ENCODE measurements at regions not wholly inside any gene's neighbourhood (a gene's known extent, or its start where the extent isn't known, plus 50 kb on each side); places are given as distances from the start of the nearest gene placed in this dataset.

GRCh38 chr1:68347415-68347814 lies 102.3 kb downstream of the RPE65 start:
- TF ChIP-seq, protein P1, sequence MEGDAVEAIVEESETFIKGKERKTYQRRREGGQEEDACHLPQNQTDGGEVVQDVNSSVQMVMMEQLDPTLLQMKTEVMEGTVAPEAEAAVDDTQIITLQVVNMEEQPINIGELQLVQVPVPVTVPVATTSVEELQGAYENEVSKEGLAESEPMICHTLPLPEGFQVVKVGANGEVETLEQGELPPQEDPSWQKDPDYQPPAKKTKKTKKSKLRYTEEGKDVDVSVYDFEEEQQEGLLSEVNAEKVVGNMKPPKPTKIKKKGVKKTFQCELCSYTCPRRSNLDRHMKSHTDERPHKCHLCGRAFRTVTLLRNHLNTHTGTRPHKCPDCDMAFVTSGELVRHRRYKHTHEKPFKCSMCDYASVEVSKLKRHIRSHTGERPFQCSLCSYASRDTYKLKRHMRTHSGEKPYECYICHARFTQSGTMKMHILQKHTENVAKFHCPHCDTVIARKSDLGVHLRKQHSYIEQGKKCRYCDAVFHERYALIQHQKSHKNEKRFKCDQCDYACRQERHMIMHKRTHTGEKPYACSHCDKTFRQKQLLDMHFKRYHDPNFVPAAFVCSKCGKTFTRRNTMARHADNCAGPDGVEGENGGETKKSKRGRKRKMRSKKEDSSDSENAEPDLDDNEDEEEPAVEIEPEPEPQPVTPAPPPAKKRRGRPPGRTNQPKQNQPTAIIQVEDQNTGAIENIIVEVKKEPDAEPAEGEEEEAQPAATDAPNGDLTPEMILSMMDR (IDR thresholded peaks at IDR 0.05): no peak
- H3K9me3 ChIP-seq: no peaks in the 10 kb centered on the region
- DNase-seq (ENCODE audit: low spot score) (no peak), ATAC-seq (ENCODE audit: insufficient number of reproducible peaks, low FRiP score, low read depth) (no peak)
- H3K36me3 ChIP-seq: no peaks in the 10 kb centered on the region
- peaks cover 3 to 6% of the 10 kb centered on the region in 2 donors for H3K4me1 ChIP-seq (ENCODE audit: control insufficient read depth in 1 of 2, low read depth in 2 of 2)
- no peak overlapping the region for H3K27ac ChIP-seq
- no peak overlapping the region for H3K4me3 ChIP-seq
- H3K27me3 ChIP-seq (replicated peaks; ENCODE audit: insufficient read depth): no peaks in the 10 kb centered on the region

DNA sequence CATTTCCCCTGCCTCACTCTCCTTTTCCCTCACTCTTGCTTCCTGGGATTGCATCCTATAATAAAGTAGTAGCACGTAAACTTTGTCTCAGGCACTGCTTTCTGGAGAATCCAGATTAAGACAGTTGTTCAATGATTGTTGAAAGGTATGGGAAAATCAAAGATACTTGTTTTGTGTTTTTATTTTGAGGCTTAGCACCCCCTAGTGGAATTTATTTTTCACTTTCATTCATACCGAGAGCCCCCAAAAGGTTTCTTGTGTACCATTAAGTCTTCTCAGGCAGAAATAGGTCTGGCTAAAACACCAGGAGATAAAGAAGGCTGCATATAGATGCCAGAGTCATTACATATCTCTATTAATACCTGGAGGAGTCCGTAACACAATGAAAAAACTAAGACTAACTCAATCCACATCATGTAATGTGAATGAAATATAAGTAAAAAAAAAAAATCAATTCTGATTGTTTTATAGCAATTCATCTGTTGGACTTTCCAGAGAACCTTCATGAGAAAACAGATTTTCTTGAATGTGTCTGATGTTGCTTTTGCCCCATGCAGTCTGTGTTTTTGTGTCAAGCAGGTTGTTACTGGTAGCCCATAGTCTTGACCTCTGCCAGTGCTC lies 103.5 kb downstream of the RPE65 start:
- H3K27ac ChIP-seq: no peak overlapping the region
- DNase-seq (ENCODE audit: low spot score): no peak
- H3K4me3 ChIP-seq: no peak overlapping the region
- no peaks in the 10 kb centered on the region for H3K36me3 ChIP-seq
- H3K4me1 ChIP-seq (ENCODE audit: control insufficient read depth in 1 of 2, low read depth in 2 of 2): peaks cover 3 to 7% of the 10 kb centered on the region in 2 donors
- no peak for ATAC-seq (ENCODE audit: insufficient number of reproducible peaks, low FRiP score, low read depth)
- TF ChIP-seq, protein P1 (IDR thresholded peaks at IDR 0.05): peak; percentile 33
- H3K27me3 ChIP-seq (replicated peaks; ENCODE audit: insufficient read depth): no peaks in the 10 kb centered on the region
- H3K9me3 ChIP-seq: no peaks in the 10 kb centered on the region

DNA sequence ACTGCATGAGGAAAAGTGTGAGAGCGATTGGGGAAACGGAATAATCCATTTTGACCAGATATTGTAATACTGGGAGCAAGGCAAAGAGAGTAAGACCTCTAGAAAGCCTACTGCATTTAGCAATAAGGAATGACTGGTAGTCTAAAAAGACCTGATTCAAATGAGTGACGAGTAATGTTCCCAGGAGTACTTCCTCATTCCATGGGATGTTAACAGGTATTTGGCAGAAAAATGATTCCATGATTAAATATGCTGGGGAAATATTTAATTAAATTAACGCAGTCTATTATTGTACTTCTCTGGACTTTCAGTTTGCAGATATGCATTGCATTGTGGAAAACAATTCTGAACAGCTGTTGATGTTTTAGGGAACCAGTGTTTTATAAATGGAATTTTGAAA lies 105.5 kb downstream of the RPE65 start:
- Histone ChIP-seq H3K27me3 (replicated peaks; ENCODE audit: insufficient read depth) (no peaks in the 10 kb centered on the region), H3K9me3 (no peaks in the 10 kb centered on the region), H3K4me3 (no peak overlapping the region), H3K36me3 (no peaks in the 10 kb centered on the region), H3K4me1 (ENCODE audit: control insufficient read depth in 1 of 2, low read depth in 2 of 2) (peaks cover 3 to 7% of the 10 kb centered on the region in 2 donors), H3K27ac (no peak overlapping the region)
- DNase-seq (ENCODE audit: low spot score): no peak
- no peak for ATAC-seq (ENCODE audit: insufficient number of reproducible peaks, low FRiP score, low read depth)
- TF ChIP-seq, protein P1 (IDR thresholded peaks at IDR 0.05): no peak

GRCh38 chr1:68340951-68341350 lies 108.6 kb upstream of the WLS start:
- H3K9me3 ChIP-seq: no peaks in the 10 kb centered on the region
- TF ChIP-seq, protein P1 (IDR thresholded peaks at IDR 0.05): no peak
- no peak for ATAC-seq (ENCODE audit: insufficient number of reproducible peaks, low FRiP score, low read depth)

GRCh38 chr1:68339505-68339904 lies 107.2 kb upstream of the WLS start:
- Histone ChIP-seq H3K4me3 (no peak overlapping the region), H3K9me3 (no peaks in the 10 kb centered on the region), H3K4me1 (ENCODE audit: control insufficient read depth in 1 of 2, low read depth in 2 of 2) (peaks cover 3 to 7% of the 10 kb centered on the region in 2 donors), H3K36me3 (no peaks in the 10 kb centered on the region), H3K27me3 (replicated peaks; ENCODE audit: insufficient read depth) (no peaks in the 10 kb centered on the region), H3K27ac (no peak overlapping the region)
- ATAC-seq (ENCODE audit: insufficient number of reproducible peaks, low FRiP score, low read depth): no peak
- no peak for DNase-seq (ENCODE audit: low spot score)
- TF ChIP-seq, protein P1 (IDR thresholded peaks at IDR 0.05): no peak

More at GRCh38 chr1:68340951-68341350, 108.6 kb upstream of the WLS start:
- H3K36me3 ChIP-seq: no peaks in the 10 kb centered on the region
- H3K4me3 ChIP-seq: no peak overlapping the region
- H3K4me1 ChIP-seq (ENCODE audit: control insufficient read depth in 1 of 2, low read depth in 2 of 2): peaks cover 3 to 7% of the 10 kb centered on the region in 2 donors
- no peak overlapping the region for H3K27ac ChIP-seq
- no peak for DNase-seq (ENCODE audit: low spot score)
- H3K27me3 ChIP-seq (replicated peaks; ENCODE audit: insufficient read depth): no peaks in the 10 kb centered on the region

All from thoracic aorta (tissue), 2 donors.